GM19035 (cell line): ENCODE measurements at regions not wholly inside any gene's neighbourhood (a gene's known extent, or its start where the extent isn't known, plus 50 kb on each side); places are given as distances from the start of the nearest gene placed in this dataset.
"Not testable (repeated sequence)": the region's sequence is repeated elsewhere in the genome, so short reads cannot be mapped to it uniquely, and the experiment has no call there.

Experiments
- ATAC-seq: cut with Tn5 transposase; IDR thresholded peaks from one replicate; pipeline ENCODE4 v1.9.1; 2021; ENCODE audit not compliant: unreplicated experiment

- no peak for ATAC-seq
These were observed 153.9 kb upstream of the SCN7A start for GRCh38 chr2:166647935-166648334.

- ATAC-seq, result no peak
These were observed 149.9 kb upstream of the SCN7A start for GRCh38 chr2:166643980-166644379.

- ATAC-seq, result not testable (repeated sequence)
These were observed 147.5 kb upstream of the SCN7A start for GRCh38 chr2:166641516-166641915.

- ATAC-seq, result no peak
These were observed 143.0 kb upstream of the SCN7A start for GRCh38 chr2:166637051-166637450.

- no peak for ATAC-seq
These were observed 140.7 kb upstream of the SCN7A start for GRCh38 chr2:166634706-166635105.

GRCh38 chr2:166632616-166633015 is 138.6 kb upstream of the SCN7A start:
- no peak for ATAC-seq

- no peak for ATAC-seq
These were observed 134.6 kb upstream of the SCN7A start for GRCh38 chr2:166628478-166629136.

- no peak for ATAC-seq
These were observed 133.8 kb upstream of the SCN7A start for GRCh38 chr2:166627893-166628292.

GRCh38 chr2:166625670-166626069 is 131.6 kb upstream of the SCN7A start:
- ATAC-seq, result no peak

GRCh38 chr2:166614503-166614902 is 120.5 kb upstream of the SCN7A start:
- no peak for ATAC-seq

GRCh38 chr2:166614029-166614428 is 120.0 kb upstream of the SCN7A start:
- no peak for ATAC-seq

GRCh38 chr2:166613226-166613625 is 119.2 kb upstream of the SCN7A start:
- no peak for ATAC-seq

GRCh38 chr2:166612214-166612613 is 118.2 kb upstream of the SCN7A start:
- no peak for ATAC-seq

GRCh38 chr2:166610913-166611305 is 116.9 kb upstream of the SCN7A start:
- ATAC-seq, result no peak

GRCh38 chr2:166610180-166610912 is 116.3 kb upstream of the SCN7A start:
- ATAC-seq, result no peak

- ATAC-seq, result no peak
These were observed 115.3 kb upstream of the SCN7A start for GRCh38 chr2:166609183-166609959.

- ATAC-seq, result no peak
These were observed 113.8 kb upstream of the SCN7A start for GRCh38 chr2:166607880-166608279.

- no peak for ATAC-seq
These were observed 99.4 kb upstream of the SCN7A start for GRCh38 chr2:166593403-166593802.

- no peak for ATAC-seq
These were observed 98.7 kb upstream of the SCN7A start for GRCh38 chr2:166592750-166593149.

GRCh38 chr2:166591226-166591625 is 97.2 kb upstream of the SCN7A start:
- ATAC-seq, result no peak

GRCh38 chr2:166573391-166573790 is 79.3 kb upstream of the SCN7A start:
- ATAC-seq, result no peak

GRCh38 chr2:166572937-166573336 is 78.9 kb upstream of the SCN7A start:
- no peak for ATAC-seq
